ENCODE measurements at regions not wholly inside any gene's neighbourhood (a gene's known extent, or its start where the extent isn't known, plus 50 kb on each side); places are given as distances from the start of the nearest gene placed in this dataset.

DNA sequence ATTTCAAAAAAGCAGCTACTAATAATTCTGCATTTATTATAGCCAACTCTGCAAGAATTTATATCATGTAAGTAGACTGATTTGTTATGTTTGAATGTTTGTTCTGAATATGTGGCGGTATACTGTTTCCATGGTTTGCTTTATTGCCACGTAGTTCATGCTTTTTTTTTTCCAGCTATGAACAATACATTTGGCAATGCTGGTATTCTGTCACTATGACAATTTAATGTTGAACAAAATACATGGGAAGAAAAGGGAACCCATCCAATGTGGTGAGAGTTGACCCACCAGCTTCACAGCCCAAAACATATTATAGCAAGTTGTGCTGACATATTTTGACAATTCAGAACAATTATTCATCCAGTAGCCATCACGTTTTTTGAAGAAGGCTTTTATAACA is 145.6 kb downstream of the CCDC71L start:
- H3K4me3 ChIP-seq: no peak overlapping the region
- in situ Hi-C loops (cut with MboI; ENCODE audit: low pct_ligation_motif_present in 1 of 4, low pct_unique_long_range_greater_than_20kb in 1 of 4, low sequenced_read_pairs in 3 of 4) (no loop called here), intact Hi-C loops (cut with DNase I; ENCODE audit: low total_unique reads) (loop anchor here (10.0 kb wide), 1 partner anchor 59 kb away; no protein-coding TSS in a partner anchor)
- H3K27me3 ChIP-seq: no peaks in the 10 kb centered on the region
- no peaks in the 10 kb centered on the region for H3K9me3 ChIP-seq
- no peak for DNase-seq
- H3K36me3 ChIP-seq: no peaks in the 10 kb centered on the region
- WGBS, 2 donors (ENCODE audit: low coverage in 1 of 2): 50 to 55% methylated on average over 3 of the region's 3 CpGs
- no peaks in the 10 kb centered on the region for H3K4me1 ChIP-seq
- TF ChIP-seq CTCF (IDR thresholded peaks at IDR 0.05) (no peak), POLR2A (IDR thresholded peaks at IDR 0.05) (no peak), EP300 (IDR thresholded peaks at IDR 0.05; ENCODE audit: low read depth) (no peak), POLR2AphosphoS5 (IDR thresholded peaks at IDR 0.05) (no peak)
- no peak overlapping the region for H3K27ac ChIP-seq

DNA sequence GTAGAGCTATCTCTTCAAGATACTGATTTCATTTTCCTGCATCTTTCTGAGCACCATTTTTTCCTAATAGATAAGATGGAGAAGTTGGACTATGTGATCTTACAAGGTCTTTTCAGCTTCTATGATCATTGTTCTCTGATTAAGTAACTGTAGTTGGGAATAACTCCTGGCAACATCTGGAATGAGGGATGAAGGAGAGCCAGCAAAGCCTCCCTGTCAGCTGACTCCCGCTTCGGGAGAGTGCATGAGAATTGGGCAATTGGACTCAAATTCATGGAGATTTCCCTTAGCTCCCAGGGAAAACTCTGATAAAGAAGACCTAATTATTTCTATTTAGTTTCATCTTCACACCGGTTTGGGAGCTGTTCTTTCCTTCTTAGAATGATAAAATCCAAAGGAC is 146.1 kb downstream of the CCDC71L start:
- Histone ChIP-seq H3K4me1 (no peaks in the 10 kb centered on the region), H3K36me3 (no peaks in the 10 kb centered on the region), H3K27ac (no peak overlapping the region), H3K27me3 (no peaks in the 10 kb centered on the region), H3K4me3 (no peak overlapping the region), H3K9me3 (no peaks in the 10 kb centered on the region)
- no peak for DNase-seq
- in situ Hi-C loops (cut with MboI; ENCODE audit: low pct_ligation_motif_present in 1 of 4, low pct_unique_long_range_greater_than_20kb in 1 of 4, low sequenced_read_pairs in 3 of 4) (no loop called here), intact Hi-C loops (cut with DNase I; ENCODE audit: low total_unique reads) (loop anchor here (10.0 kb wide), 1 partner anchor 60 kb away; no protein-coding TSS in a partner anchor)
- TF ChIP-seq CTCF (IDR thresholded peaks at IDR 0.05) (no peak), POLR2AphosphoS5 (IDR thresholded peaks at IDR 0.05) (no peak), POLR2A (IDR thresholded peaks at IDR 0.05) (no peak), EP300 (IDR thresholded peaks at IDR 0.05; ENCODE audit: low read depth) (no peak)
- 66 to 71% methylated on average over 3 of the region's 3 CpGs for WGBS, 2 donors (ENCODE audit: low coverage in 1 of 2)

DNA sequence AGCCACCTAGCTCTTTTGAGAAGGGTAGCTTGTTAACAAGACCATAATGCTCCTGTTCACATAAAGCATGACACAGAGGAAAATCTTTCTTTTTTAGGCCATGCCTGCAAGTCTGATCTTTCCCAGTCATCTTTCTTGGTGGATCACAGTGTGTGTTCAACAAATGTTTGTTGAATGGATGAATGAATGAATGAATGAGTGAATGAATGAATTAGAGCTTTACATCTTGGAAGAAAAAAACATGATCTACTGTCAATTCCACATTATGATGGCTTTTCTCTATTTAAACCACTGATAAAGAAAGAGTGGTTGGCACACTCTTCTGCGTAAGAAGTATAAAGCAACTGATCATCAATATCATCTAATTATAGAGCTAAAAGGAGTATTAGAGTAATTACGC is 148.7 kb downstream of the CCDC71L start:
- intact Hi-C loops (cut with DNase I; ENCODE audit: low total_unique reads) (loop anchor here (10.0 kb wide), 1 partner anchor 63 kb away; no protein-coding TSS in a partner anchor), in situ Hi-C loops (cut with MboI; ENCODE audit: low pct_ligation_motif_present in 1 of 4, low pct_unique_long_range_greater_than_20kb in 1 of 4, low sequenced_read_pairs in 3 of 4) (no loop called here)
- no peak for TF ChIP-seq EP300 (IDR thresholded peaks at IDR 0.05; ENCODE audit: low read depth)
- TF ChIP-seq CTCF (IDR thresholded peaks at IDR 0.05): no peak
- Histone ChIP-seq H3K4me1 (no peaks in the 10 kb centered on the region), H3K27ac (no peak overlapping the region), H3K27me3 (no peaks in the 10 kb centered on the region), H3K9me3 (no peaks in the 10 kb centered on the region), H3K36me3 (no peaks in the 10 kb centered on the region), H3K4me3 (no peak overlapping the region)
- WGBS, 2 donors (ENCODE audit: low coverage in 1 of 2): 96 to 100% methylated on average over 2 of the region's 2 CpGs
- no peak for DNase-seq

- intact Hi-C loops (cut with DNase I; ENCODE audit: low total_unique reads) (no loop called here), in situ Hi-C loops (cut with MboI; ENCODE audit: low pct_ligation_motif_present in 1 of 4, low pct_unique_long_range_greater_than_20kb in 1 of 4, low sequenced_read_pairs in 3 of 4) (no loop called here)
- 46 to 60% methylated on average over 1 of the region's 1 CpG for WGBS, 2 donors (ENCODE audit: low coverage in 1 of 2)
- no peaks in the 10 kb centered on the region for H3K27me3 ChIP-seq
- DNase-seq: no peak
- no peaks in the 10 kb centered on the region for H3K36me3 ChIP-seq
- H3K4me3 ChIP-seq: no peak overlapping the region
- H3K9me3 ChIP-seq: no peaks in the 10 kb centered on the region
- H3K4me1 ChIP-seq: no peaks in the 10 kb centered on the region
- no peak overlapping the region for H3K27ac ChIP-seq
- no peak for TF ChIP-seq EP300 (IDR thresholded peaks at IDR 0.05; ENCODE audit: low read depth)
- no peak for TF ChIP-seq POLR2AphosphoS5 (IDR thresholded peaks at IDR 0.05)
- TF ChIP-seq POLR2A (IDR thresholded peaks at IDR 0.05): no peak
- no peak for TF ChIP-seq CTCF (IDR thresholded peaks at IDR 0.05)
Observed at GRCh38 chr7:106504645-106505044, 156.3 kb downstream of the CCDC71L start.
